ENCODE measurements at regions not wholly inside any gene's neighbourhood (a gene's known extent, or its start where the extent isn't known, plus 50 kb on each side); places are given as distances from the start of the nearest gene placed in this dataset.

- DNase-seq (ENCODE audit: low read depth), result no peak
- TF ChIP-seq CTCF (IDR thresholded peaks at IDR 0.05; ENCODE audit: low read depth, low read length, missing control alignments), result no peak
- H3K4me3 ChIP-seq (ENCODE audit: low read depth, low read length), result no peak overlapping the region
Measured at GRCh38 chr4:96108146-96108545, 268.3 kb downstream of the PDHA2 start.

GRCh38 chr4:96112631-96113030 lies 272.7 kb downstream of the PDHA2 start:
- TF ChIP-seq CTCF (IDR thresholded peaks at IDR 0.05; ENCODE audit: low read depth, low read length, missing control alignments), result no peak

GRCh38 chr4:96120206-96120605 lies 280.3 kb downstream of the PDHA2 start:
- no peak overlapping the region for H3K4me3 ChIP-seq (ENCODE audit: low read depth, low read length)
- DNase-seq (ENCODE audit: low read depth), result no peak
- TF ChIP-seq CTCF (IDR thresholded peaks at IDR 0.05; ENCODE audit: low read depth, low read length, missing control alignments), result no peak

More at GRCh38 chr4:96112631-96113030, 272.7 kb downstream of the PDHA2 start:
- H3K4me3 ChIP-seq (ENCODE audit: low read depth, low read length), result no peak overlapping the region
- DNase-seq (ENCODE audit: low read depth), result no peak

GRCh38 chr4:96126227-96126626 lies 286.3 kb downstream of the PDHA2 start:
- no peak overlapping the region for H3K4me3 ChIP-seq (ENCODE audit: low read depth, low read length)
- no peak for TF ChIP-seq CTCF (IDR thresholded peaks at IDR 0.05; ENCODE audit: low read depth, low read length, missing control alignments)
- no peak for DNase-seq (ENCODE audit: low read depth)

- no peak for DNase-seq (ENCODE audit: low read depth)
- no peak for TF ChIP-seq CTCF (IDR thresholded peaks at IDR 0.05; ENCODE audit: low read depth, low read length, missing control alignments)
- no peak overlapping the region for H3K4me3 ChIP-seq (ENCODE audit: low read depth, low read length)
Measured at GRCh38 chr4:96131186-96131585, 291.3 kb downstream of the PDHA2 start.

GRCh38 chr4:96134806-96135205 lies 294.9 kb downstream of the PDHA2 start:
- no peak for DNase-seq (ENCODE audit: low read depth)
- TF ChIP-seq CTCF (IDR thresholded peaks at IDR 0.05; ENCODE audit: low read depth, low read length, missing control alignments), result no peak
- H3K4me3 ChIP-seq (ENCODE audit: low read depth, low read length), result no peak overlapping the region

- DNase-seq (ENCODE audit: low read depth), result no peak
- no peak for TF ChIP-seq CTCF (IDR thresholded peaks at IDR 0.05; ENCODE audit: low read depth, low read length, missing control alignments)
- H3K4me3 ChIP-seq (ENCODE audit: low read depth, low read length), result no peak overlapping the region
Measured at GRCh38 chr4:96136056-96136455, 296.2 kb downstream of the PDHA2 start.

Measured in GM12864 (cell line).